ENCODE measurements at regions not wholly inside any gene's neighbourhood (a gene's known extent, or its start where the extent isn't known, plus 50 kb on each side); places are given as distances from the start of the nearest gene placed in this dataset.

- TF ChIP-seq, protein P1, sequence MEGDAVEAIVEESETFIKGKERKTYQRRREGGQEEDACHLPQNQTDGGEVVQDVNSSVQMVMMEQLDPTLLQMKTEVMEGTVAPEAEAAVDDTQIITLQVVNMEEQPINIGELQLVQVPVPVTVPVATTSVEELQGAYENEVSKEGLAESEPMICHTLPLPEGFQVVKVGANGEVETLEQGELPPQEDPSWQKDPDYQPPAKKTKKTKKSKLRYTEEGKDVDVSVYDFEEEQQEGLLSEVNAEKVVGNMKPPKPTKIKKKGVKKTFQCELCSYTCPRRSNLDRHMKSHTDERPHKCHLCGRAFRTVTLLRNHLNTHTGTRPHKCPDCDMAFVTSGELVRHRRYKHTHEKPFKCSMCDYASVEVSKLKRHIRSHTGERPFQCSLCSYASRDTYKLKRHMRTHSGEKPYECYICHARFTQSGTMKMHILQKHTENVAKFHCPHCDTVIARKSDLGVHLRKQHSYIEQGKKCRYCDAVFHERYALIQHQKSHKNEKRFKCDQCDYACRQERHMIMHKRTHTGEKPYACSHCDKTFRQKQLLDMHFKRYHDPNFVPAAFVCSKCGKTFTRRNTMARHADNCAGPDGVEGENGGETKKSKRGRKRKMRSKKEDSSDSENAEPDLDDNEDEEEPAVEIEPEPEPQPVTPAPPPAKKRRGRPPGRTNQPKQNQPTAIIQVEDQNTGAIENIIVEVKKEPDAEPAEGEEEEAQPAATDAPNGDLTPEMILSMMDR (IDR thresholded peaks at IDR 0.05): no peak
- TF ChIP-seq POLR2A (IDR thresholded peaks at IDR 0.05) (no peak), POLR2AphosphoS5 (IDR thresholded peaks at IDR 0.05) (no peak), EP300 (IDR thresholded peaks at IDR 0.05) (peak in 1 of 4 donors; percentile 78)
These were observed 61.1 kb upstream of the BLTP1 start for GRCh38 chr4:122090989-122091388.
